Calu3 (cell line): ENCODE measurements at regions not wholly inside any gene's neighbourhood (a gene's known extent, or its start where the extent isn't known, plus 50 kb on each side); places are given as distances from the start of the nearest gene placed in this dataset.

ENCODE experiments used
- BruUV-seq: library from RNA; stranded (reverse); fragments of 400-500 nt; replicated peaks from 2 replicates; lab custom pipeline; 2021; lab: Mats Ljungman, UMichigan
- CTCF ChIA-PET: fragments of 300-600 bp; sonication (Branson Sonifier 250); formaldehyde crosslinking; loops from one replicate; lab custom pipeline; 2022; ENCODE audit warnings: antibody characterized with exemption; lab: Charles Lee
- DNase-seq: peaks from one replicate; pipeline ENCODE4 v3.0.0; 2022
- H3K27ac Mint-ChIP-seq: one replicate; pipeline ENCODE4 v1.8.0; 2022; ENCODE audit warnings: mixed read lengths; ENCODE audit not compliant: unreplicated experiment
- H3K27me3 Mint-ChIP-seq: one replicate; pipeline ENCODE4 v1.8.0; 2022; ENCODE audit warnings: mixed read lengths; ENCODE audit not compliant: unreplicated experiment
- H3K36me3 Mint-ChIP-seq: one replicate; pipeline ENCODE4 v1.8.0; 2022; ENCODE audit warnings: mild to moderate bottlenecking, moderate library complexity, mixed read lengths; ENCODE audit not compliant: insufficient read depth, unreplicated experiment
- H3K4me1 Mint-ChIP-seq: one replicate; pipeline ENCODE4 v1.8.0; 2022; ENCODE audit warnings: mild to moderate bottlenecking, low read depth, mixed read lengths; ENCODE audit not compliant: unreplicated experiment
- H3K4me3 Mint-ChIP-seq: one replicate; pipeline ENCODE4 v1.8.0; 2022; ENCODE audit warnings: mild to moderate bottlenecking, low read depth, moderate library complexity, mixed read lengths; ENCODE audit not compliant: unreplicated experiment
- H3K9me3 Mint-ChIP-seq: one replicate; pipeline ENCODE4 v1.8.0; 2022; ENCODE audit warnings: low read depth, mixed read lengths; ENCODE audit not compliant: unreplicated experiment
- CTCF ChIP-seq: fragments of 200-600 bp; IDR thresholded peaks from one replicate; pipeline ENCODE4 v1.8.0; 2022; ENCODE audit warnings: antibody characterized with exemption; ENCODE audit not compliant: unreplicated experiment
- intact Hi-C: fragments of 100-400 bp; cut with micrococcal nuclease; formaldehyde crosslinking; loops from one replicate; pipeline ENCODE4 v1.10.0; 2022; ENCODE audit not compliant: unreplicated experiment

GRCh38 chr16:80006241-80007215, 406.0 kb upstream of the MAF start:
- H3K36me3 Mint-ChIP-seq: no peaks in the 10 kb centered on the region
- no peak overlapping the region for H3K4me3 Mint-ChIP-seq
- peaks cover 9% of the 10 kb centered on the region for H3K4me1 Mint-ChIP-seq
- H3K27ac Mint-ChIP-seq: no peak overlapping the region
- H3K9me3 Mint-ChIP-seq: peaks cover 6% of the 10 kb centered on the region
- intact Hi-C loops: loop anchor here (10.0 kb wide), 1 partner anchor 518 kb away; no protein-coding TSS in a partner anchor
- BruUV-seq: no TSS peak
- TF ChIP-seq CTCF: no peak
- DNase-seq: no peak
- CTCF ChIA-PET: interaction anchor here (0.7 kb wide), 4 partner anchors 19 to 1488 kb away, joined by 3 to 7 read pairs (median 4); no protein-coding TSS in a partner anchor
- H3K27me3 Mint-ChIP-seq: peaks cover 17% of the 10 kb centered on the region

- H3K27me3 Mint-ChIP-seq: no peaks in the 10 kb centered on the region
These were observed 403.6 kb upstream of the MAF start for GRCh38 chr16:80004113-80004512.

GRCh38 chr16:80002261-80002660, 401.7 kb upstream of the MAF start:
- Mint-ChIP-seq H3K4me1 (peaks cover 8% of the 10 kb centered on the region), H3K27me3 (no peaks in the 10 kb centered on the region), H3K9me3 (peaks cover 3% of the 10 kb centered on the region), H3K27ac (no peak overlapping the region), H3K4me3 (no peak overlapping the region), H3K36me3 (no peaks in the 10 kb centered on the region)
- CTCF ChIA-PET: no interaction called here
- intact Hi-C loops: loop anchor here (10.0 kb wide), 1 partner anchor 523 kb away; no protein-coding TSS in a partner anchor
- no peak for TF ChIP-seq CTCF
- no TSS peak for BruUV-seq
- DNase-seq: no peak

More at GRCh38 chr16:80004113-80004512, 403.6 kb upstream of the MAF start:
- CTCF ChIA-PET: no interaction called here
- Mint-ChIP-seq H3K4me1 (peaks cover 9% of the 10 kb centered on the region), H3K27ac (no peak overlapping the region), H3K36me3 (no peaks in the 10 kb centered on the region), H3K9me3 (peaks cover 3% of the 10 kb centered on the region), H3K4me3 (no peak overlapping the region)
- intact Hi-C loops: loop anchor here (10.0 kb wide), 1 partner anchor 521 kb away; no protein-coding TSS in a partner anchor
- TF ChIP-seq CTCF: no peak
- no peak for DNase-seq
- BruUV-seq: no TSS peak

GRCh38 chr16:79998143-79998542, 397.6 kb upstream of the MAF start:
- intact Hi-C loops: loop anchor here (10.0 kb wide), 1 partner anchor 467 kb away; no protein-coding TSS in a partner anchor
- CTCF ChIA-PET: no interaction called here
- no peaks in the 10 kb centered on the region for H3K27me3 Mint-ChIP-seq

More at GRCh38 chr16:79998143-79998542, 397.6 kb upstream of the MAF start:
- no peaks in the 10 kb centered on the region for H3K36me3 Mint-ChIP-seq
- TF ChIP-seq CTCF: no peak
- no peak overlapping the region for H3K27ac Mint-ChIP-seq
- no peaks in the 10 kb centered on the region for H3K9me3 Mint-ChIP-seq
- no peak for DNase-seq
- H3K4me1 Mint-ChIP-seq: no peaks in the 10 kb centered on the region
- BruUV-seq: no TSS peak
- no peak overlapping the region for H3K4me3 Mint-ChIP-seq
